ENCODE measurements at regions not wholly inside any gene's neighbourhood (a gene's known extent, or its start where the extent isn't known, plus 50 kb on each side); places are given as distances from the start of the nearest gene placed in this dataset.

DNA sequence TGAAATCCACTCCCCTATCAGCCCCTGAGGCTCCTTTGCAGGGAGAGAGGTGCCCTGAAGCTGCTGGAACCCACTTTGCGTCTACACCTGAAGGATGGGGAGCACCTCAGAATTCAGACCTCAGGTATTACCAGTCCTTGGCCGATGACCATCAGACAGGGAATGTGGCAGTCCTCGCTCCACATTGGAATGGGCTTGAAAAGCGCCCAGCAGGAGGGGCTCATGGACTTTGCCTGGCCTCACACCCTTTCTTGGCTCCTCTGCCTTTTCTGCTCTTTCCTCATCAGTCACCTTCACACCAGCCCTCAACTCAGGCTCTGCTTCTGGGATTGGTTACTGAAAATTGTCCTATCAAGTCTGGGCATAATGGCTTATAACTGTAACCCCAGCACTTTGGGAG lies 83.9 kb downstream of the BARX1 start:
- Histone ChIP-seq H3K9me3 (ENCODE audit: control insufficient read depth, low read length) (peaks cover 24% of the 10 kb centered on the region), H3K4me1 (ENCODE audit: control insufficient read depth, insufficient read depth, low read length) (no peaks in the 10 kb centered on the region), H3K27me3 (ENCODE audit: control insufficient read depth, insufficient read depth, low read length, poor library complexity, severe bottlenecking) (no peaks in the 10 kb centered on the region), H3K27ac (ENCODE audit: low read depth, low read length) (no peak overlapping the region), H3K9ac (ENCODE audit: extremely low read depth, low read length, poor library complexity, severe bottlenecking) (no peak overlapping the region), H3K4me3 (ENCODE audit: low read length) (no peak overlapping the region), H3K36me3 (ENCODE audit: control insufficient read depth, insufficient read depth, low read length) (no peaks in the 10 kb centered on the region)
- H3K27me3 Mint-ChIP-seq (ENCODE audit: insufficient read depth), result peaks cover 5% of the 10 kb centered on the region
- peaks cover 6% of the 10 kb centered on the region for H3K4me1 Mint-ChIP-seq
- 58 to 87% methylated on average over 2 to 4 of the region's 4 CpGs for WGBS, 2 experiments (ENCODE audit: insufficient coverage in 1 of 2, insufficient read length in 1 of 2)
- DNase-seq, result peak; percentile 65
- H3K4me3 Mint-ChIP-seq, result no peak overlapping the region
- TF ChIP-seq, protein P1, sequence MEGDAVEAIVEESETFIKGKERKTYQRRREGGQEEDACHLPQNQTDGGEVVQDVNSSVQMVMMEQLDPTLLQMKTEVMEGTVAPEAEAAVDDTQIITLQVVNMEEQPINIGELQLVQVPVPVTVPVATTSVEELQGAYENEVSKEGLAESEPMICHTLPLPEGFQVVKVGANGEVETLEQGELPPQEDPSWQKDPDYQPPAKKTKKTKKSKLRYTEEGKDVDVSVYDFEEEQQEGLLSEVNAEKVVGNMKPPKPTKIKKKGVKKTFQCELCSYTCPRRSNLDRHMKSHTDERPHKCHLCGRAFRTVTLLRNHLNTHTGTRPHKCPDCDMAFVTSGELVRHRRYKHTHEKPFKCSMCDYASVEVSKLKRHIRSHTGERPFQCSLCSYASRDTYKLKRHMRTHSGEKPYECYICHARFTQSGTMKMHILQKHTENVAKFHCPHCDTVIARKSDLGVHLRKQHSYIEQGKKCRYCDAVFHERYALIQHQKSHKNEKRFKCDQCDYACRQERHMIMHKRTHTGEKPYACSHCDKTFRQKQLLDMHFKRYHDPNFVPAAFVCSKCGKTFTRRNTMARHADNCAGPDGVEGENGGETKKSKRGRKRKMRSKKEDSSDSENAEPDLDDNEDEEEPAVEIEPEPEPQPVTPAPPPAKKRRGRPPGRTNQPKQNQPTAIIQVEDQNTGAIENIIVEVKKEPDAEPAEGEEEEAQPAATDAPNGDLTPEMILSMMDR (conservative IDR thresholded peaks at IDR 0.05), result peak; percentile 58
- peaks cover 29% of the 10 kb centered on the region for H3K9me3 Mint-ChIP-seq
- no peaks in the 10 kb centered on the region for H3K36me3 Mint-ChIP-seq (ENCODE audit: low read depth)
- H3K27ac Mint-ChIP-seq, result no peak overlapping the region

DNA sequence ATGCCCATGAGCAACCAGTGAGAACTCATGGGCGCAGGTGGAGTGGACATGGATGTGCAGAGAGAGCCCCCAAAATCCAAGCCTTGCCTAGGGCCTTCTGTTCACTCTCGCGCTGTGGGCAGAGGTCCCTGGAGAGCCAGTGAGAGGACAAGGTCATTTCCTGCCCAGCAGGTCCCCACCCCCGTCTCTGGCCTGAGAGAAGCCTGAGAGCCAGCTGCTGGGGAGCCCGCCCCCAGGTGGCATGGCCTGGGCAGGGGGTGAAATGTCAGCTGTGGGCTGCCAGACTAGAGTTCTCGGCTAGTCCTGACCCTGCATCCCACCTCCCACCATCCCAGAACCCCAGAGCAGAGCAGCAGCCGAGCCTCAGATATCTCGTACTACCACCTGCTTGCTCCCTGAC lies 85.3 kb downstream of the BARX1 start:
- TF ChIP-seq, protein P1 (conservative IDR thresholded peaks at IDR 0.05), result no peak
- H3K4me1 ChIP-seq (ENCODE audit: control insufficient read depth, insufficient read depth, low read length), result no peaks in the 10 kb centered on the region
- Mint-ChIP-seq H3K27me3 (ENCODE audit: insufficient read depth) (peaks cover 5% of the 10 kb centered on the region), H3K27ac (no peak overlapping the region), H3K4me1 (peaks cover 6% of the 10 kb centered on the region), H3K9me3 (peaks cover 18% of the 10 kb centered on the region), H3K4me3 (no peak overlapping the region), H3K36me3 (ENCODE audit: low read depth) (no peaks in the 10 kb centered on the region)
- H3K4me3 ChIP-seq (ENCODE audit: low read length), result no peak overlapping the region
- H3K9me3 ChIP-seq (ENCODE audit: control insufficient read depth, low read length), result peaks cover 16% of the 10 kb centered on the region
- peak; percentile 55 for DNase-seq
- no peaks in the 10 kb centered on the region for H3K27me3 ChIP-seq (ENCODE audit: control insufficient read depth, insufficient read depth, low read length, poor library complexity, severe bottlenecking)
- no peaks in the 10 kb centered on the region for H3K36me3 ChIP-seq (ENCODE audit: control insufficient read depth, insufficient read depth, low read length)
- H3K27ac ChIP-seq (ENCODE audit: low read depth, low read length), result peak overlapping the region; percentile 66
- H3K9ac ChIP-seq (ENCODE audit: extremely low read depth, low read length, poor library complexity, severe bottlenecking), result no peak overlapping the region
- 74 to 85% methylated on average over 2 to 8 of the region's 8 CpGs for WGBS, 2 experiments (ENCODE audit: insufficient coverage in 1 of 2, insufficient read length in 1 of 2)

DNA sequence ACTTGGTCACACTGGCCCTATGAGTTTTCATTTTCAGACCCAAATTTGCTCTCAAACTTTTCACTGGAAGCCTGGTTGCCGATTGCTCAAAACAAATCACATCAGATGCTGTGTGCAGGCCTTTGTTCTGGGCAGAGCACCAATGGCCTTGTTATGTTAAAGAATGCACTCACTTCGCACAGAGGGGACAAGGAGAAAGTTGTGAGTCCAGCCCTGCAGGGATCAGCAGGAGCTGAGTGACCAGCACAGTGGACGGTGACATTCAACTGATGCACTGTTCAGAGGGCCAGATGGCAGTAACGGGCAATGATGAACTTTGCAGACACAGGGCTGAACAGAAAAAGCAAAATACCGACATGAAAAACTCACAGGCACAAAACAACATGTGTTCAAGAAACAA lies 86.1 kb downstream of the BARX1 start:
- peak overlapping the region; percentile 66 for H3K27ac ChIP-seq (ENCODE audit: low read depth, low read length)
- H3K27ac Mint-ChIP-seq, result no peak overlapping the region
- H3K4me3 Mint-ChIP-seq, result no peak overlapping the region
- DNase-seq, result no peak
- peaks cover 8% of the 10 kb centered on the region for H3K9me3 ChIP-seq (ENCODE audit: control insufficient read depth, low read length)
- H3K4me1 Mint-ChIP-seq, result peaks cover 6% of the 10 kb centered on the region
- 64 to 80% methylated on average over 3 to 5 of the region's 5 CpGs for WGBS, 2 experiments (ENCODE audit: insufficient coverage in 1 of 2, insufficient read length in 1 of 2)
- H3K4me1 ChIP-seq (ENCODE audit: control insufficient read depth, insufficient read depth, low read length), result no peaks in the 10 kb centered on the region
- H3K9me3 Mint-ChIP-seq, result peaks cover 11% of the 10 kb centered on the region
- no peak overlapping the region for H3K4me3 ChIP-seq (ENCODE audit: low read length)
- no peaks in the 10 kb centered on the region for H3K36me3 Mint-ChIP-seq (ENCODE audit: low read depth)
- no peak overlapping the region for H3K9ac ChIP-seq (ENCODE audit: extremely low read depth, low read length, poor library complexity, severe bottlenecking)
- TF ChIP-seq, protein P1 (conservative IDR thresholded peaks at IDR 0.05), result no peak
- no peaks in the 10 kb centered on the region for H3K36me3 ChIP-seq (ENCODE audit: control insufficient read depth, insufficient read depth, low read length)
- no peaks in the 10 kb centered on the region for H3K27me3 ChIP-seq (ENCODE audit: control insufficient read depth, insufficient read depth, low read length, poor library complexity, severe bottlenecking)
- H3K27me3 Mint-ChIP-seq (ENCODE audit: insufficient read depth), result peaks cover 5% of the 10 kb centered on the region
